ENCODE measurements at regions not wholly inside any gene's neighbourhood (a gene's known extent, or its start where the extent isn't known, plus 50 kb on each side); places are given as distances from the start of the nearest gene placed in this dataset.

DNA sequence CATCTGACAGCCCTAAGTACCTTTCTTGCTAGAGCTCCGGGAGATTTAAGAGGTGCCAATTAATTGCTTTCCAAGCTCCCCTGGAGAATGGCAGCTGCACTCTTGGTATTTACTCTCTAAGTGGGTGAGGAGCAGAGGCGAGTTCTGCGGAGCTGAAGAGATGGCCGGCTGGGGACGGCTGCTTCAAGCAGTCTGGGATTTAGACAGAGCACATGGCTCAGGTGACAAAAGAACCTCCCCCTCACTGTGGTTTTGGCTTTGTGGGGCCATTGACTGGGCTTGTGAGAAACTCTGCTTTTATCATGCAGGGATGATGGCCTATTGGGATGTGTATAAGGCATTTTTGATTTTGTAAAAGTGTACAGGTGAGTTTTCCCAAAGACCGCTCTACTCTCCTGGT lies 239.3 kb upstream of the EEF2KMT start:
- DNase-seq (ENCODE audit: low read depth) = no peak
- TF ChIP-seq, protein P1, sequence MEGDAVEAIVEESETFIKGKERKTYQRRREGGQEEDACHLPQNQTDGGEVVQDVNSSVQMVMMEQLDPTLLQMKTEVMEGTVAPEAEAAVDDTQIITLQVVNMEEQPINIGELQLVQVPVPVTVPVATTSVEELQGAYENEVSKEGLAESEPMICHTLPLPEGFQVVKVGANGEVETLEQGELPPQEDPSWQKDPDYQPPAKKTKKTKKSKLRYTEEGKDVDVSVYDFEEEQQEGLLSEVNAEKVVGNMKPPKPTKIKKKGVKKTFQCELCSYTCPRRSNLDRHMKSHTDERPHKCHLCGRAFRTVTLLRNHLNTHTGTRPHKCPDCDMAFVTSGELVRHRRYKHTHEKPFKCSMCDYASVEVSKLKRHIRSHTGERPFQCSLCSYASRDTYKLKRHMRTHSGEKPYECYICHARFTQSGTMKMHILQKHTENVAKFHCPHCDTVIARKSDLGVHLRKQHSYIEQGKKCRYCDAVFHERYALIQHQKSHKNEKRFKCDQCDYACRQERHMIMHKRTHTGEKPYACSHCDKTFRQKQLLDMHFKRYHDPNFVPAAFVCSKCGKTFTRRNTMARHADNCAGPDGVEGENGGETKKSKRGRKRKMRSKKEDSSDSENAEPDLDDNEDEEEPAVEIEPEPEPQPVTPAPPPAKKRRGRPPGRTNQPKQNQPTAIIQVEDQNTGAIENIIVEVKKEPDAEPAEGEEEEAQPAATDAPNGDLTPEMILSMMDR (IDR thresholded peaks at IDR 0.05; ENCODE audit: insufficient read depth, low read depth, low read length) = no peak
- no peak overlapping the region for H3K4me3 ChIP-seq (ENCODE audit: low read depth, low read length)

DNA sequence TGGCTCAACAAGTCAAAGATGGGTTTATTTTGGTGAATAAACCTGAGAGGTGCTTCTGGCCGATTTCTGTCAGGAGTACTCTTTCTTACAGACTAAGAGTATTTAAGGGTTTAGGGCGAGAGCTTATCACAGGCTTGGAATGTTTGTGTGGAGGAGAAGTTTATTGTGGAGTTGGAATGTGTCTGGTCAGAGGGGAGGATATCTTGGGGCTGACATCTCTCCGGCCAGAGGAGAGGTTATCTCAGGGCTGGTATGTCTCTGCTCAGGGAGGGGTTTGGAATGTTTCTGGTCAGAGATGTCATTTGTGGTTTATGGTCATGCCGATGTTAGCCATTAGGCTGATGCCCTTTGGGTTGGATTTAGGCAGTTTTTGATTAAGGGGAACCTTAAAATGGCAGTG lies 236.4 kb upstream of the EEF2KMT start:
- no peak overlapping the region for H3K4me3 ChIP-seq (ENCODE audit: low read depth, low read length)
- TF ChIP-seq, protein P1 (IDR thresholded peaks at IDR 0.05; ENCODE audit: insufficient read depth, low read depth, low read length) = no peak
- no peak for DNase-seq (ENCODE audit: low read depth)

DNA sequence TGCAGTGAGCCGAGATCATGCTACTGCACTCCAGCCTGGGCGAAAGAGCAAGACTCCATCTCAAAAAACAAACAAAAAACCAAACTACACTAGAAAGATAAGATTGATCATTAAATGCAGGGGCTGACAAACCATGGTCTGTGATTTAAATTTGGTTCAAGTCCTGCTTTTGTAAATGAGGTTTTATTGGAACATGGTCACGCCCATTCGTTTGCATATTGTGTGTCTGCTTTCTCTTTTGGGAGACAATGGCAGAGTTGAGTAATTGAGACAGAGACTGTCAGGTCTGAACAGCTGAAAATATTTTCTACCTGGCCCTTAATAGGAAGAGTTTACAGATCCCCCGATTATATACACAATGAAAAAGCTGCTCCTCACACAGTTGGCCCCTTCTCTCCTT lies 235.5 kb upstream of the EEF2KMT start:
- no peak overlapping the region for H3K4me3 ChIP-seq (ENCODE audit: low read depth, low read length)
- DNase-seq (ENCODE audit: low read depth) = no peak
- TF ChIP-seq, protein P1 (IDR thresholded peaks at IDR 0.05; ENCODE audit: insufficient read depth, low read depth, low read length) = no peak

DNA sequence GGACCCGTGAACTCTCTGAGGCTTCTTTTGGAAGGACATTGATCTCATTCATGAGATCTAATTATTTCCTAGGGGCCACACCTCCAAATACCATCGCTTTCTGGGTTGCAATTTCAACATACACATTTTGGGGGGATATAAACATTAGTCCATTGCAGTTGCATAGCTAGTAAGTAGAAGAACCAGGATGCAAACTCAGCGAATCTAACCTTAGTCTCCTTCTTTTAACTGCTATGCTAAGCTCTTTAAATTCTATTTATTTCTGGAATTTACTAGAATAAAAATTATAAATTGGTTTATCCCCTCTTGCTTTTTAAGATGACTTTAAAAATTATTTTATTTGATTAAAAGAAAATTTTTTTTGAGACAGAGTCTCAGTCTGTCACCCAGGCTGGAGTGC lies 232.5 kb upstream of the EEF2KMT start:
- H3K4me3 ChIP-seq (ENCODE audit: low read depth, low read length) = no peak overlapping the region
- TF ChIP-seq, protein P1 (IDR thresholded peaks at IDR 0.05; ENCODE audit: insufficient read depth, low read depth, low read length) = no peak
- no peak for DNase-seq (ENCODE audit: low read depth)

DNA sequence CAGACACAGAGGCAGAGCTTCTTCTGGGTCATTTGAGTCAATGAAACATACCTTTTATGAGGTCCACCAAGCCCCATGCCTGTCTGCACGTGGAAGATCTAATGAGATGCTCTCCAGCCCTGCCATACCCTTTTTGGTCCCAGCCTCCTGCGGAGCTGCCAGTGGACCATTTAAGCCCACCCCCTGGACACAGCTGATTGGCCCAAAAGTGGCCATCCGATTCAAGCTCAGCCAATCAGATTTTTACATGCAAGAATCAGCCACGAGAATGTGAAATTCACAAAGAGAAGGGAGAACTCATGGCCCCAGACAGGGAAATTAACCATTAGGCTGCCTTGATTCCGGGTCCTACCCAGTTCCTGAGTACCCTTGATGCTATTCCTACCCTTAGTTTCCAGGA lies 231.0 kb upstream of the EEF2KMT start:
- no peak overlapping the region for H3K4me3 ChIP-seq (ENCODE audit: low read depth, low read length)
- TF ChIP-seq, protein P1 (IDR thresholded peaks at IDR 0.05; ENCODE audit: insufficient read depth, low read depth, low read length) = no peak
- DNase-seq (ENCODE audit: low read depth) = no peak

DNA sequence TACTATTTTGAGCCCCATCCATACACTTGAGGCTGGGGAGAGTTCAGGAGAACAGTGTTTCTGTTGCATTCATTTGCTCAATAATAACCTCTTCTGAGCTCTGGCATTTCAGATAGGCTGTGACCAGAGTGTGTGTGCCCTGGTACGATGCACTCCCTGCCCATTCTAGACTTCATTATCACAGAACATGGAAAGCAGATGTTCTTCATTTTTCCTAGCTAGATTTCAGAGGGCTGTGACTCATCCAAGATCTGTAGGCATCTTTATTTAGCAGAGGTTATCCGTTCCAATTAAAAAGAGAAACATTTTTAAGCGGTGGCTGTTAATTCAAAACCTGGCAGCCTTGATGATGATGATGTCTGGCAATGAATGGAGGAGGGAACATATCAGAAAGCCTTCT lies 228.8 kb upstream of the EEF2KMT start:
- H3K4me3 ChIP-seq (ENCODE audit: low read depth, low read length) = no peak overlapping the region
- DNase-seq (ENCODE audit: low read depth) = no peak
- TF ChIP-seq, protein P1 (IDR thresholded peaks at IDR 0.05; ENCODE audit: insufficient read depth, low read depth, low read length) = no peak

DNA sequence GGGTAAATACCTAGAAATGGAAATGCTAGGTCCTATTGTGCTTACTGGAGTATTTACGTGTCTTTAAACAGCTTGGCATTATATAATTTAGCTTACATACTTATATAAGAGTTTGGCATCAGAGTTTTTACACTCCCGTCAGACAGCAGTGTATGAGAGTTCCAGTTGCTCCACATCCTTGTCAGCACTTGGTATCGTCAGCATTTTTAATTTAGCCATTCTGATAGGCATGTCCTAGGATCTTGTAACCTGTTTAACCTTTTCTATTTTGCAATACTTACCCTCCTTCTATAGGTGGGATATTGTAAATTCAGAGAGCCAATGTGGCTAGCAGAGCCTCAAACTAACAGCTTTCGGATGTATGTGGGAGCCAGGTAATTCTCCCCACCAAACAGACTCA lies 228.3 kb upstream of the EEF2KMT start:
- TF ChIP-seq, protein P1 (IDR thresholded peaks at IDR 0.05; ENCODE audit: insufficient read depth, low read depth, low read length) = no peak
- H3K4me3 ChIP-seq (ENCODE audit: low read depth, low read length) = no peak overlapping the region
- DNase-seq (ENCODE audit: low read depth) = no peak

Measured in fibroblast of villous mesenchyme (primary cell).